Erythroblast (primary cell): ENCODE measurements at regions not wholly inside any gene's neighbourhood (a gene's known extent, or its start where the extent isn't known, plus 50 kb on each side); places are given as distances from the start of the nearest gene placed in this dataset.

ENCODE experiments used
- GATA1 ChIP-seq: IDR thresholded peaks from 2 replicates; pipeline ENCODE4 v1.6.1; 2011; ENCODE audit warnings: low read depth, mild to moderate bottlenecking, control low read depth, low read length, moderate library complexity
- POLR2A ChIP-seq: IDR thresholded peaks from 2 replicates; pipeline ENCODE4 v1.6.1; 2011; ENCODE audit warnings: mild to moderate bottlenecking, low read length

GRCh38 chr2:220513573-220514288, 886.3 kb downstream of the SLC4A3 start:
- no peak for TF ChIP-seq POLR2A
- no peak for TF ChIP-seq GATA1
